GM18499 (cell line): ENCODE measurements at regions not wholly inside any gene's neighbourhood (a gene's known extent, or its start where the extent isn't known, plus 50 kb on each side); places are given as distances from the start of the nearest gene placed in this dataset.

Source experiments
- ATAC-seq: cut with Tn5 transposase; IDR thresholded peaks from one replicate; pipeline ENCODE4 v1.9.1; 2021; ENCODE audit warnings: moderate number of reproducible peaks; ENCODE audit not compliant: insufficient read depth, unreplicated experiment

DNA sequence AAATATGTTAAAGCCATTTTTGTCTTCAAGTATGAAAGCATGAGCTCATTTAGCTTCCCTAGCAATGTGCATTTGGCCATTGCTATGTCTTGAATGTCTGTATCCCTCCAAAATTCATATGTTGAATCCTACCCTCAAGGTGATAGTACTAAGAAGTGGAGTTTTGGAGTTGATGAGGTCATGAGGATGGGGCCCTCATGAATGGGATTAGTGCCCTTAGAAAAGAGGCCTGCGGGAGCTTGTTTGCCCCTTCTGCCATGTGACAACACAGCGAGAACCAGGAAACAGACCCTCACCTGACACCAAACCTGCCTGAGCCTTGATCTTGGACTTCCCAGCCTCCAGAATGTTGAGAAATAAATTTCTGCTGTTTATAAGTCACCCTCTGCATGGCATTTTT, 61.3 kb upstream of the UCN3 start:
- no peak for ATAC-seq

DNA sequence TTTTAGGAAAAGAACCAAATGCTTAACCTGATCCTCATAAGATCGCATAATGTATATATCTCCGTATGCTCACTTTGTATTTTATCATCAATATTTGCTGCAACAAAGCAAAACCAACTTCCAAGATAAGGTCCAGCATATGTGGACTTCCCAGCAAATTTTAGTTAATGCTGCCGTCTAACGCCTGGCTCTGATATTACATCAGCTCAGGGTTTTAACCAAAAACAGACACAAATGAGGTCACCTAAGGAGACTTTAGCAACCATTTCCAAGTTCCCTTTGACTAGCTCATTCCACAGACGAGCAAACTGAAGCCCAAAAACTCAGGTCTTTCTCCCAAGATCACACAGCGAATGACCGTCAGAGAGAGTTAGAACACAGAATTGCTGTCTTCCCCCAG, 59.4 kb upstream of the UCN3 start:
- ATAC-seq: no peak

DNA sequence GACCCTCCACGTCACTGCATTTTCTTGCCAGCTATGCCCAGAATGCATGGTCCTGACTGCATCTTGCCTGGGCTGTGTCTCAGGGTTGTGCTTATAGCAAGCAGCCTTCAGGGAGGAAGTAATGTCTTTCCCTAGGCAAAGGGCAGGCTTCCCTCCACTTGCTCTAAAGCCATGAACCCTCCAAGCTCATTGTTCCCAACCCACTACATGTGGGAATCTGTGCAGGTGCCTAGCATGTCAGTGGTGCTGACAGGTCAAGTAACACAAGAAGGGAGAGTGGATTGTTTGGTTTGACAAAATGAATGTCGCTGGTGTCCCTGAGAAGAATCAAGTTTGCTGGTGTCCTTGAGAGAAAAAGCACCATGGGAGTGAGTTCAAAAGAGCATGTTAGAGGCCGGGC, 53.9 kb upstream of the UCN3 start:
- ATAC-seq: no peak

DNA sequence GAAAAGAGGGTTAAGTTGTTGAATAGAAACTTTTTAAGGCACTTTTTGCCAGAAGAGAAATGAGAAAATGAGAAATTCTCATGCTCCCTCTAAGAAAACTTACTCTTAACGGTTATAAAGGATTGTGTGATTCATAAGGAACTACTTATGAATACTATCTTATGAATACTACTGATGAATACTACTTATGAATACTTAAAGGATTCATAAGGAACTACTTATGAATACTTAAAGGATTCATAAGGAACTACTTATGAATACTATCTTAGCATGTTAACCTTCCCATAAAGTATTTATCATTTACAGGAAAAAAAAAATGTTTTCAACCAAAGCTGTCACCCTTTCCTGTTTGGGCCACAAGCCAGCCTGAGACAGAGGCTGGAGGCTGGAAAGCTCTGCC, 53.1 kb upstream of the UCN3 start:
- ATAC-seq: no peak

DNA sequence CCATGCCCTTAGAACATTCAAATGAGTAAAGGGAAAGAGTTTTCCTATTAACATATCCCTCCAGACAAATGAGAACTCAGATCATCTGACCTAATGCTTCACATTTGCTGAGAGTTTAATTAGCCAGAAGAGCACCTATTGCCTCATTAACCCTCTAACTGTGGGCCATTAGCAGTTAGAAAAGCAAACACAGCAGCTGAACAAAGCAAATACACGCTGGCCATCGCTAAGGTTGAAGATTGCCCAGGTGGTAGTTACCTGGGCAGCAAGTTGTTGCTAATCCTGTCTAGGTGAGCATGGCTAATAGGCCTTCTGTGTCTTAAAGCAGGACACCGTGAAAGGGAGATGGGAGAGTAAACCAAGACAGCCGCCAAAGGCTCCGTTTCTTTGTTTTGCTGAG, 49.9 kb upstream of the UCN3 start:
- no peak for ATAC-seq
